ENCODE measurements at regions not wholly inside any gene's neighbourhood (a gene's known extent, or its start where the extent isn't known, plus 50 kb on each side); places are given as distances from the start of the nearest gene placed in this dataset.

GRCh38 chr15:55033574-55033973 lies 163.2 kb downstream of the RSL24D1 start:
- WGBS (ENCODE audit: low lambda C conversion rate), result no CpG with 5 or more reads among the region's 2 CpGs
- TF ChIP-seq RFX3 (CRISPR knock-in tag; IDR thresholded peaks at IDR 0.05) (no peak), MAFF (IDR thresholded peaks at IDR 0.05; ENCODE audit: low read depth, low read length) (peak; percentile 47), THAP8 (CRISPR knock-in tag; IDR thresholded peaks at IDR 0.05; ENCODE audit: borderline replicate concordance) (no peak), MXI1 (IDR thresholded peaks at IDR 0.05; ENCODE audit: borderline replicate concordance, low read depth, low read length) (no peak), MAFK (conservative IDR thresholded peaks at IDR 0.05 in 1 of 2, IDR thresholded peaks at IDR 0.05 in 1 of 2; ENCODE audit: low read length in 2 of 2) (peak; percentile 34 to 60; a peak in 2 of 4 replicates)

GRCh38 chr15:55031727-55032126 lies 165.0 kb downstream of the RSL24D1 start:
- ChIA-PET POLR2A (no interaction called here), CTCF (ENCODE audit: low intra/inter-chr PET ratio, low total read pairs) (no interaction called here)
- intact Hi-C loops (cut with micrococcal nuclease; ENCODE audit: unreplicated experiment) (no loop called here), in situ Hi-C loops (cut with HindIII; ENCODE audit: extremely low pct_ligation_motif_present, low pct_unique_long_range_greater_than_20kb) (no loop called here)
- no peaks in the 10 kb centered on the region for H3K36me3 ChIP-seq (replicated peaks in 1 of 2; ENCODE audit: control insufficient read depth in 1 of 2, insufficient read depth in 2 of 2, low read length in 2 of 2)
- FAIRE-seq, result no peak
- no peak overlapping the region for H3K4me2 ChIP-seq (ENCODE audit: low read depth, low read length)
- no peak overlapping the region for H3K4me3 ChIP-seq (replicated peaks in 1 of 3; ENCODE audit: insufficient read depth in 1 of 3, low read depth in 2 of 3, low read length in 3 of 3)
- H3K9me3 ChIP-seq (ENCODE audit: low read length), result no peaks in the 10 kb centered on the region
- H3K79me2 ChIP-seq (ENCODE audit: insufficient read depth, low read length), result no peaks in the 10 kb centered on the region
- H3K27ac ChIP-seq (ENCODE audit: extremely low read length, insufficient read depth, low read length), result no peak overlapping the region
- ATAC-seq, result no peak
- 0% methylated on average over 5 of the region's 5 CpGs for WGBS (ENCODE audit: low lambda C conversion rate)
- no peak overlapping the region for H2AFZ ChIP-seq (ENCODE audit: low read length)
- no peak for DNase-seq (ENCODE audit: low spot score)
- no peak overlapping the region for H3K9ac ChIP-seq (ENCODE audit: insufficient read depth, low read depth, low read length)
- H3K4me1 ChIP-seq (ENCODE audit: insufficient read depth, low read length), result no peaks in the 10 kb centered on the region
- TF ChIP-seq KDM2A (CRISPR knock-in tag; IDR thresholded peaks at IDR 0.05; ENCODE audit: borderline replicate concordance, low read depth) (no peak), SAP130 (CRISPR knock-in tag; IDR thresholded peaks at IDR 0.05; ENCODE audit: low read depth) (no peak), TEAD2 (CRISPR knock-in tag; IDR thresholded peaks at IDR 0.05) (no peak), TCF7L2 (IDR thresholded peaks at IDR 0.05; ENCODE audit: low read depth, low read length) (no peak), ZBTB38 (CRISPR knock-in tag; IDR thresholded peaks at IDR 0.05) (no peak), THAP9 (CRISPR knock-in tag; IDR thresholded peaks at IDR 0.05; ENCODE audit: borderline replicate concordance) (no peak), RBAK (CRISPR knock-in tag; IDR thresholded peaks at IDR 0.05) (no peak), ZNF546 (CRISPR knock-in tag; conservative IDR thresholded peaks at IDR 0.05) (no peak)
- no peaks in the 10 kb centered on the region for H4K20me1 ChIP-seq (ENCODE audit: insufficient read depth, low read length)
- no peaks in the 10 kb centered on the region for H3K27me3 ChIP-seq (ENCODE audit: control insufficient read depth in 1 of 2, insufficient read depth in 2 of 2, low read length in 2 of 2)
- BruUV-seq (replicated peaks), result no TSS peak

More at GRCh38 chr15:55033574-55033973, 163.2 kb downstream of the RSL24D1 start:
- no peaks in the 10 kb centered on the region for H3K4me1 ChIP-seq (ENCODE audit: insufficient read depth, low read length)
- BruUV-seq (replicated peaks), result no TSS peak
- intact Hi-C loops (cut with micrococcal nuclease; ENCODE audit: unreplicated experiment), result no loop called here
- ChIA-PET CTCF (ENCODE audit: low intra/inter-chr PET ratio, low total read pairs) (no interaction called here), POLR2A (no interaction called here)
- in situ Hi-C loops (cut with HindIII; ENCODE audit: extremely low pct_ligation_motif_present, low pct_unique_long_range_greater_than_20kb), result no loop called here
- ATAC-seq (no peak), DNase-seq (ENCODE audit: low spot score) (no peak), FAIRE-seq (no peak)
- no peaks in the 10 kb centered on the region for H3K36me3 ChIP-seq (replicated peaks in 1 of 2; ENCODE audit: control insufficient read depth in 1 of 2, insufficient read depth in 2 of 2, low read length in 2 of 2)
- no peak overlapping the region for H3K4me2 ChIP-seq (ENCODE audit: low read depth, low read length)
- no peak overlapping the region for H3K27ac ChIP-seq (ENCODE audit: extremely low read length, insufficient read depth, low read length)
- no peak overlapping the region for H3K9ac ChIP-seq (ENCODE audit: insufficient read depth, low read depth, low read length)
- H3K9me3 ChIP-seq (ENCODE audit: low read length), result no peaks in the 10 kb centered on the region
- no peak overlapping the region for H3K4me3 ChIP-seq (replicated peaks in 1 of 3; ENCODE audit: insufficient read depth in 1 of 3, low read depth in 2 of 3, low read length in 3 of 3)
- no peaks in the 10 kb centered on the region for H3K27me3 ChIP-seq (ENCODE audit: control insufficient read depth in 1 of 2, insufficient read depth in 2 of 2, low read length in 2 of 2)
- no peaks in the 10 kb centered on the region for H3K79me2 ChIP-seq (ENCODE audit: insufficient read depth, low read length)
- H4K20me1 ChIP-seq (ENCODE audit: insufficient read depth, low read length), result no peaks in the 10 kb centered on the region
- no peak overlapping the region for H2AFZ ChIP-seq (ENCODE audit: low read length)

Data from HepG2 (cell line).